T-helper 17 cell (primary cell): ENCODE measurements at regions not wholly inside any gene's neighbourhood (a gene's known extent, or its start where the extent isn't known, plus 50 kb on each side); places are given as distances from the start of the nearest gene placed in this dataset.

ENCODE experiments used
- ATAC-seq: fragments of 150-1000 bp; cut with Tn5 transposase; 2 replicates; pipeline ENCODE4 v1.10.0; 2021; ENCODE audit warnings: mild to moderate bottlenecking, moderate library complexity
- DNase-seq, 3 donors: peaks; one replicate each; pipeline versions ENCODE4 v3.0.0 to v3.0.0-alpha.2; 2020 to 2021
- H3K9me3 ChIP-seq: one replicate; pipeline ENCODE4 v1.7.0; 2013; ENCODE audit warnings: low read length, mild to moderate bottlenecking; ENCODE audit not compliant: control insufficient read depth, poor library complexity, severe bottlenecking
- H3K27ac Mint-ChIP-seq: one replicate; pipeline ENCODE4 v1.8.0; 2022; ENCODE audit warnings: mild to moderate bottlenecking, moderate library complexity, mixed read lengths
- H3K27me3 Mint-ChIP-seq: one replicate; pipeline ENCODE4 v1.8.0; 2022; ENCODE audit warnings: mixed read lengths
- H3K36me3 Mint-ChIP-seq: one replicate; pipeline ENCODE4 v1.8.0; 2022; ENCODE audit warnings: low read depth, mixed read lengths
- H3K4me1 Mint-ChIP-seq: one replicate; pipeline ENCODE4 v1.8.0; 2022; ENCODE audit warnings: mild to moderate bottlenecking, mixed read lengths
- H3K4me3 Mint-ChIP-seq: one replicate; pipeline ENCODE4 v1.8.0; 2022; ENCODE audit warnings: mild to moderate bottlenecking, moderate library complexity, mixed read lengths

DNA sequence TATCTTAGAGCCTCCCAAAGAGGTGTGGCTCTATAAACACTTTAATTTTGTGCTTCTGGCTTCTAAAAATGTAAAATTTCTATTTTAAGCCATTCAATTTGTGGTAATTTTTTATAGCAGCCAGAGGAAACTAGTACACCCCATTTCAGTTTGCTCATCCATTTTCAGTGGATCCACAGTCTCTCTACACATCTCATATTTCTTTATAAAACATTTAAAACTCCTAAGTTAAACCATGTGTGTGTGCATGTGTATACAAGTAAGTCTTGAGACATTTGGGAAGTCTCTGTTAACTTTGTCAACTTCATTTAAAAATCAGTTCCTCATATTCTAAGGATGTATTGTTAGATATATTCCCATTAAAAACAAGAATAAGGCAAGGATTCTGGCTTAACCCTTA, 273.2 kb downstream of the IL15 start:
- H3K4me3 Mint-ChIP-seq: no peak overlapping the region
- no peak overlapping the region for H3K27ac Mint-ChIP-seq
- ATAC-seq: no peak

DNA sequence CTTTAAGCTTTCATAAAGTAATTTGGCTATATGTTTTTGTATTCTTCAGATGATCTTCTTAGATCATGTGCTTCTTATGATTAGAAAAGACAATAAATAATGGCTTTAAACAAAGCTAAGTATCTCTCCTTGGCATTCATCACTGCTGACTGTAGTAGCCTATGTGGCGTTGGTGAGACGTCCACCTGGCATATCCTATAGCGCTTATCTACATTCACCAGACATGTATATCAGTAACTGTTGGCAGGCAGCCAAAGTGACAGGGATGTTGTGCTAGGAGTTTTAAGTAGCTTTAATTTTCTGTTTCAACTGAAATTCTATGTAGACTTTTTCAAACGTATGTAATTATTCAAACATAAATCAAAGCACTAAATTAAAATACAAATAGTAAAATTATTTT, 276.4 kb downstream of the IL15 start:
- Mint-ChIP-seq H3K4me3 (no peak overlapping the region), H3K36me3 (no peaks in the 10 kb centered on the region), H3K4me1 (no peaks in the 10 kb centered on the region), H3K27me3 (peaks cover 13% of the 10 kb centered on the region), H3K27ac (no peak overlapping the region)
- no peak for ATAC-seq
- no peak for DNase-seq
- no peaks in the 10 kb centered on the region for H3K9me3 ChIP-seq

More for the DNA sequence above, 273.2 kb downstream of the IL15 start:
- no peaks in the 10 kb centered on the region for H3K4me1 Mint-ChIP-seq
- no peaks in the 10 kb centered on the region for H3K36me3 Mint-ChIP-seq
- no peak for DNase-seq
- H3K27me3 Mint-ChIP-seq: peaks cover 16% of the 10 kb centered on the region
- H3K9me3 ChIP-seq: no peaks in the 10 kb centered on the region

DNA sequence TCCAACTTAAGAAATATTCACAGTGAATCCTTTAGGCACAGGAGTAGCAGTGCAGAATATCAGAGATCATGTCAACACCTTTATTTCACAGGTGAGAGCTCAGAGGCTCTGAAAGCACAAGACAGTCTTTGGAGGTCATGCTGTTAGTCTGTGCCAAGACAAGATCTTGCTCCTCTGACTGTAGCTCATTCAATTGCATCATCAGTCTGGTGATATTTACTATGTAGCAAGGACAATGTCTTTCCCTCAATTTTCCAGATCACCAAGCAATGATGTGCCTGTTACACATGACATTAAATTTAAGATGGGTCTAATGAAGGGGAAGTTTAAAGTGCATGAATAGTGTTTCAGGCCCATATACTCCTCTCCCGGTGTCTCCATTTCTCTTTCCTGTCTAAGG, 277.5 kb downstream of the IL15 start:
- no peaks in the 10 kb centered on the region for H3K9me3 ChIP-seq
- no peak for DNase-seq
- Mint-ChIP-seq H3K4me3 (no peak overlapping the region), H3K4me1 (no peaks in the 10 kb centered on the region), H3K27ac (no peak overlapping the region), H3K36me3 (no peaks in the 10 kb centered on the region), H3K27me3 (peaks cover 13% of the 10 kb centered on the region)
- no peak for ATAC-seq

DNA sequence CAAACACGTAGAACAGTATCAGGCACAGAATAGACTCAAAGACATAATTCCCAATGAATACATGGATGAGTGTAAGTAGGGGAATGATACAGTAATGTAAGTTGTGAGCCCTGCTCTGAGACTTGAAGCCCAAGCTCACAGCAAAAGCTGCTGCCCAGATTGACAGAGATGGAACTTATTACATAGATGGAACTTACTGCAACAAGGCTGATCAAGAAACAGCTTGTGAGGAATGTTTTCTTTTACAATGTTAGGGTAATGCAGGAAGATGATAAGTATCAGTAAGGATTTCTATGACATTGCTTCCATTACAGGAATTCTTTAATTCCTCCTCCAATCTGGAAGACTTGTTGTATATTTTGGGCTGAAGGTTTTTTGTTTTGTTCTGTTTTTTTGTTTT, 278.4 kb downstream of the IL15 start:
- Mint-ChIP-seq H3K27me3 (peaks cover 13% of the 10 kb centered on the region), H3K36me3 (no peaks in the 10 kb centered on the region), H3K27ac (no peak overlapping the region), H3K4me3 (no peak overlapping the region), H3K4me1 (no peaks in the 10 kb centered on the region)
- DNase-seq (no peak), ATAC-seq (no peak)
- no peaks in the 10 kb centered on the region for H3K9me3 ChIP-seq

DNA sequence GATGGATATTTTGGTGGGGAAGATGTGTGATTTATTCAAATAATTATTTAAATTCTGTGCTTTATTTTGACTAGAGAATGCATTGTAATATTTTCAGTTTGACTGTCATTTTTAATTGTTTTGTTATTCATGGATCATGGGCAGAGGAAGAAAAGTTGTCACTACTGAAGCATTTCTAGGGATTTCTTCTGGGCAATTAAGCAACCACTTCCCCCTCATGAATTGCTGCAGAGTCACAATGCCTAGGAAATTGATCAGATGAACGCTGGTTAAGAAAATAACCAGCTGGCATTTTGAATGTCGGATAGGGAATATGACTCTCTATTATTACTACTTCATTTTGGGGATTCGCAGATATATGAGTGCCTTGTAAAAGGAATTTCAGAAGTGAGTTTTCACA, 283.3 kb downstream of the IL15 start:
- H3K36me3 Mint-ChIP-seq: no peaks in the 10 kb centered on the region
- H3K27me3 Mint-ChIP-seq: peaks cover 14% of the 10 kb centered on the region
- no peak overlapping the region for H3K27ac Mint-ChIP-seq
- DNase-seq: no peak
- no peaks in the 10 kb centered on the region for H3K9me3 ChIP-seq
- H3K4me1 Mint-ChIP-seq: peaks cover 2% of the 10 kb centered on the region
- no peak overlapping the region for H3K4me3 Mint-ChIP-seq
- ATAC-seq: no peak

DNA sequence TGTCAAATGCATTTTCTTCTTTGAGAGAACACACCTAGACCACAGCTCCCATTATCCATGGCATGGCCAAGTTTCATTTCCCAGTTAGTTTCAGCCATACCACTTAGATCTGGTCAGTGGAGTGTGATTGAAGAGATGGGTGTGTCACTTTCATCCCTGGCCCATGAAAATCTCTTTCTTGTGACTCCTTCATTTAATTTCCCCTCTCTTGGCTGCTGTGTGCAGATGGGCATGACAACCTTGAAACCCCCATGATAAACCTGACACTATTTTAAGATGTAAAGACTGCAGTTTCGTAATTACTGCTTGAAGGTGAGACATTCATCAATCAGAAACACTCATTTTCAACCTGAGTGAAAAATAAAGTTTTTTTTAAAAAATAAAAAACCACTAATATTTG, 284.9 kb downstream of the IL15 start:
- no peak overlapping the region for H3K4me3 Mint-ChIP-seq
- H3K27ac Mint-ChIP-seq: no peak overlapping the region
- H3K4me1 Mint-ChIP-seq: peaks cover 2% of the 10 kb centered on the region
- H3K27me3 Mint-ChIP-seq: peaks cover 17% of the 10 kb centered on the region
- H3K36me3 Mint-ChIP-seq: no peaks in the 10 kb centered on the region
- no peak for ATAC-seq
- no peaks in the 10 kb centered on the region for H3K9me3 ChIP-seq
- DNase-seq: no peak

DNA sequence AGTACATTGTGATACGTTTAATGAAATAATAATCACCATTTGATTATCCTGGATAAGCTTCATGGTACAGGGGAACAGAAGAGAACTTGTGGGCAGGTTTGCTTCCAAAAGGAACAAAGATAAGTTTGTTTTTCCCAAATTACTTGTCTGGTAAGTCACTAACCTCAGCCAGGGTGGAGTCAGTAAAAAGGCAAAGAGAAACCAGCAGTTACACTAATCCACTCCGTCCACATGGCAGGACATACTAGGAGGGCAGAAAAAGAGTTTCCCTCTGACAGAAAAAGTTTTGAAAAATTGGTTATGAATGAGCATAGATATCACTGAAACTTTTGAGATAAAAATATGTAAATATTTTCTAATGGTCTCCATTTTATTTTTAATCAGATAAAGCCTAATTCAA, 285.9 kb downstream of the IL15 start:
- H3K9me3 ChIP-seq: no peaks in the 10 kb centered on the region
- Mint-ChIP-seq H3K27me3 (peaks cover 17% of the 10 kb centered on the region), H3K4me3 (no peak overlapping the region), H3K27ac (no peak overlapping the region), H3K36me3 (no peaks in the 10 kb centered on the region), H3K4me1 (peaks cover 2% of the 10 kb centered on the region)
- ATAC-seq: no peak
- DNase-seq: no peak

DNA sequence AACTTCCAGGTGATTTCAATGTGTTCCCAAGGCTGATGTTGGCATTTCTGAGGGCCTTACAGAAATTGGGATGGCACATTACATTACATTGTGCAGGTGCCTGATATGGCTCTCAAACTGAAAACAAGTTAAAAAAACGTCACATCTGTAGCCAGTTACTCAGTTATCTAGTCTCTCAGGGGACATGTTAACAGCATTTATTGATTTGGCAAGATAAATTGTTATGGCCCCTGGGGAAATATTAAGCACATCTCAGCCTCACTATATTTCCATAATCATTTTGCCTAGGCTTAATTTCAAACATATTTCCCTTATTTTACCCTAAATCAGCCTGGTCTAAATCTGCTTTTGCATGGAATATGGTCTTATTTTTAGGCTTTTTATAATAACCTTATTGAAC, 290.0 kb downstream of the IL15 start:
- ATAC-seq (no peak), DNase-seq (no peak)
- no peaks in the 10 kb centered on the region for H3K36me3 Mint-ChIP-seq
- H3K4me1 Mint-ChIP-seq: no peaks in the 10 kb centered on the region
- H3K27ac Mint-ChIP-seq: no peak overlapping the region
- H3K9me3 ChIP-seq: no peaks in the 10 kb centered on the region
- H3K4me3 Mint-ChIP-seq: no peak overlapping the region
- H3K27me3 Mint-ChIP-seq: peaks cover 16% of the 10 kb centered on the region

DNA sequence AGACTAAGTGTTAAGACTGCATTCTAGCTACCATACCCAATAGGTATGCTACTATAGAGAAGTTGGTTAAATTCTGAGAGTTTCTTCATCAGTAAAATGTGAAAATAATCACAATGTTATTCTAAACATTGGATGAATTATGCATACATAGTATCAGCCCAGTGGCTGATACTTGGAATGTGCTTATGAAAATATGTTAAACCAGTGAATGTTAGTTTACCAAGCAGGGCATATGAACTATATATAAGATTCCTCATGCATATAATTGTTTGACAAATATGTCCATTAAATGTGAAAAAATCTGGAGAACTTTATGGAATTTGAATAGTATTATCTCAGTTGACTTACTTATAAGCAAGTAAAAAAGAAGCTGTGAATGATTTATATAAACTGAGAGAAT, 296.1 kb downstream of the IL15 start:
- H3K9me3 ChIP-seq: no peaks in the 10 kb centered on the region
- Mint-ChIP-seq H3K4me3 (no peak overlapping the region), H3K36me3 (no peaks in the 10 kb centered on the region), H3K27me3 (peaks cover 15% of the 10 kb centered on the region), H3K4me1 (no peaks in the 10 kb centered on the region), H3K27ac (no peak overlapping the region)
- ATAC-seq (no peak), DNase-seq (no peak)

DNA sequence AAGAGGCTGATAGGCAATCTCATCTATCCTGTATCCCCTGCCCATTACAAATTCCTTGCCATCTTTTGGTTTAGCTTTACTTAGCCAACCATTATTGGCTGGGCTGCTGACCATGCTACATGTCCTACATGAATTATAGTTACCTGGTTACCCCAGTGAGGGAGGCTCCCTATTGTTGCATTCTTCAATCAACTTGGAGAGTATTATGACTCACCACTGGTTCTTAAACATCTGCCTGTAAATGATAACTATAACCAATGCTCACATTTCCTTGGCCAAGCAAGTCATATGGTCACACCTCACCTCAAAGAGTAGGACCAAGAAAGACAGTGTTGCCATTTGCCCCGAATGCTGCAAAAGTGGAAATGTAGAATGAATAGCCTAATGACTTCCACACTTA, 297.6 kb downstream of the IL15 start:
- no peaks in the 10 kb centered on the region for H3K4me1 Mint-ChIP-seq
- no peak overlapping the region for H3K4me3 Mint-ChIP-seq
- DNase-seq: no peak

DNA sequence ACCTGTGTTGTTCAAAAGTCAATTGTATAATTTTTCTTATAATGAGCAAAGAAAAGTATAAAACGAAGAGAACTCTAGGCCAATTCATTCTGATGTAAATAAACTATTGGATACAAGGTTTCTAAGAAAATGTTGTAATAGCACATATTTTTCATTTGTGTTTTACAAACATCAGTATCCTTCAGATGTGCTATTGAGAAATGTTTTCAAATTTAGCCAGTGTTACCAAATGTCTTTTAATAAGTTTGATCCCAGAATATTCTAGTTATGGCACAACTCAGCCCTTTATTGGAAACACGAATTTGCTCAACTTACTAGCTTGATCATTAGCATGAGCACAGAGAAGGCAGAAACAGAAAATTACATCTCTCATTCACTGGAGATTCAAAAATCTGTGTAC, 319.3 kb downstream of the IL15 start:
- no peak for ATAC-seq
- Mint-ChIP-seq H3K27me3 (peaks cover 18% of the 10 kb centered on the region), H3K4me3 (no peak overlapping the region), H3K4me1 (no peaks in the 10 kb centered on the region), H3K27ac (no peak overlapping the region), H3K36me3 (no peaks in the 10 kb centered on the region)
- DNase-seq: no peak
- H3K9me3 ChIP-seq: no peaks in the 10 kb centered on the region

More for the DNA sequence above, 297.6 kb downstream of the IL15 start:
- H3K9me3 ChIP-seq: no peaks in the 10 kb centered on the region
- Mint-ChIP-seq H3K27me3 (peaks cover 15% of the 10 kb centered on the region), H3K36me3 (no peaks in the 10 kb centered on the region), H3K27ac (no peak overlapping the region)
- ATAC-seq: no peak

DNA sequence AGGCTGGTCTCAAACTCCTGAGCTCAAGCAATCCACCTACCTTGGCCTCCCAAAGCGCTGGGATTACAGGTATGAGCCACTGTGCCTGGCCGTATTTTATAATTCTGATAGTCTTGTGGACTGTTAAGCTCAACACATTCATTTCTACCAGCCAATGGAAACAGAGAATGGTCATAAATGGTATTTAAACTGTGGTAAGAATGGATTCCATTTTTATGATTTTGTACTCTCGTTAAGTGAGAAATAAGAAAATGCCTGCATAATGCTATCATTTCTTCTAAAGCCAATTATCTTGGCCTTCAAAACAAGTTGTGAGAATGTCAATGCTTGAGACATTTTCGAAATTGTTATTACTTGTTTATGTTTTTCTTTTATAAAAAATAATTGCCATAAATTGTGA, 321.0 kb downstream of the IL15 start:
- Mint-ChIP-seq H3K36me3 (no peaks in the 10 kb centered on the region), H3K4me3 (no peak overlapping the region), H3K4me1 (no peaks in the 10 kb centered on the region), H3K27me3 (peaks cover 19% of the 10 kb centered on the region), H3K27ac (no peak overlapping the region)
- ATAC-seq (no peak), DNase-seq (no peak)
- no peaks in the 10 kb centered on the region for H3K9me3 ChIP-seq

DNA sequence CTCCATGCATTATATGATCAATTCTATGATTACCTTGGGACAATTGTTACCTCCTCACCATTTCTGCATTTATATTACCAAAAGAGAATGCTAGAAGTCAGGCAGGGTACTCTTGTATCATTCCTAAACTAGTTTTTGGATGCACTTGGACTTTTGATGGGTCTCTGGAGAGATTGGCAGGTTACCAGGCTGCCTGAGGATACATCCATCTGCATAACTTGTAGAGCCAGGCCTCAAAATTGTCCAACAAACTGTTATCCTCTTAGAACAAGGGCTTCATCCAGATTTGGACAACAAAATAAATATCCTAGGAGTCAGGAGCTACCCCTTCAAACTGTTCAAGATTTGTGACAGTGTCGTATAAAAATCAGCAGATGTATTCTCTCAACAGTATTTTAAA, 326.1 kb downstream of the IL15 start:
- no peaks in the 10 kb centered on the region for H3K4me1 Mint-ChIP-seq
- H3K27me3 Mint-ChIP-seq: peaks cover 19% of the 10 kb centered on the region
- no peak for DNase-seq
- H3K9me3 ChIP-seq: no peaks in the 10 kb centered on the region
- no peak overlapping the region for H3K27ac Mint-ChIP-seq
- H3K36me3 Mint-ChIP-seq: peaks cover 2% of the 10 kb centered on the region
- no peak for ATAC-seq
- H3K4me3 Mint-ChIP-seq: no peak overlapping the region

DNA sequence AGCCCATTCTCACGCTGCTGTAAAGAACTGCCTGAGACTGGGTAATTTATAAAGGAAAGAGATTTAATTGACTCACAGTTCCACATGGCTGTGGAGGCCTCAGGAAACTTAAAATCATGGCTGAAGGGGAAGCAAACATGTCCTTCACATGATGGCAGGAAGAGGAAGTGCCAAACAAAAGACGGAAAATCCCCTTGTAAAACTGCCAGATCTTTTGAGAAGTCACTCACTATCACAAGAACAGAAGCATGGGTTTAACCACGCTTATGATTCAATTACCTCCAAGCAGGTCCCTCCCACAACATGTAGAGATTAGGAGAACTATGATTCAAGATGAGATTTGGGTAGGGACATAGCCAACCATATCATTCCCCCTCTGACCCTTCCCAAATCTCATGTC, 335.5 kb downstream of the IL15 start:
- H3K36me3 Mint-ChIP-seq: no peaks in the 10 kb centered on the region
- DNase-seq (no peak), ATAC-seq (no peak)
- no peaks in the 10 kb centered on the region for H3K9me3 ChIP-seq
- H3K4me1 Mint-ChIP-seq: no peaks in the 10 kb centered on the region
- H3K27me3 Mint-ChIP-seq: peaks cover 7% of the 10 kb centered on the region
- H3K27ac Mint-ChIP-seq: no peak overlapping the region
- no peak overlapping the region for H3K4me3 Mint-ChIP-seq

DNA sequence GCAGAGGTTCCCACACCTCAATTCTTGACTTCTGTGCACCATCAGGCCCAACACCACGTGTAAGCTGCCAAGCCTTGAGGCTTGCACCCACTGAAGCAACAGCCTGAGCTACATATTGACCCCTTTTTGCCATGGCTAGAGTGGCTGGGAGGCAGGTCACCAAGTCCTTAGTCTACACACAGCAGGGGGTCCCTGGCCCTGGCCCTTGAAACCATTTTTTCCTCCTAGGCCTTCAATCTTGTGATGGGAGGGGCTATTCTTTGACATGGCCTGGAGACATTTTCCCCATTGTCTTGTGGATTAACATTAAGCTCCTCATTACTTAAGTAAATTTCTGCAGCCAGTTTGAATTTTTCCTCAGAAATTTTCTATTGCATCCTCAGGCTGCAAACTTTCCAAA, 336.6 kb downstream of the IL15 start:
- H3K4me1 Mint-ChIP-seq: no peaks in the 10 kb centered on the region
- H3K36me3 Mint-ChIP-seq: no peaks in the 10 kb centered on the region
- no peak for DNase-seq
- no peak overlapping the region for H3K27ac Mint-ChIP-seq
- peaks cover 7% of the 10 kb centered on the region for H3K27me3 Mint-ChIP-seq
- ATAC-seq: no peak
- no peak overlapping the region for H3K4me3 Mint-ChIP-seq
- H3K9me3 ChIP-seq: no peaks in the 10 kb centered on the region
